Bone marrow (tissue), 2 donors: ENCODE measurements at regions not wholly inside any gene's neighbourhood (a gene's known extent, or its start where the extent isn't known, plus 50 kb on each side); places are given as distances from the start of the nearest gene placed in this dataset.
"Not testable (repeated sequence)": the region's sequence is repeated elsewhere in the genome, so short reads cannot be mapped to it uniquely, and the experiment has no call there.

Source experiments
- DNase-seq, 2 donors: peaks; one replicate each; lab custom pipeline; 2025; lab: John Stamatoyannopoulos, UW

DNA sequence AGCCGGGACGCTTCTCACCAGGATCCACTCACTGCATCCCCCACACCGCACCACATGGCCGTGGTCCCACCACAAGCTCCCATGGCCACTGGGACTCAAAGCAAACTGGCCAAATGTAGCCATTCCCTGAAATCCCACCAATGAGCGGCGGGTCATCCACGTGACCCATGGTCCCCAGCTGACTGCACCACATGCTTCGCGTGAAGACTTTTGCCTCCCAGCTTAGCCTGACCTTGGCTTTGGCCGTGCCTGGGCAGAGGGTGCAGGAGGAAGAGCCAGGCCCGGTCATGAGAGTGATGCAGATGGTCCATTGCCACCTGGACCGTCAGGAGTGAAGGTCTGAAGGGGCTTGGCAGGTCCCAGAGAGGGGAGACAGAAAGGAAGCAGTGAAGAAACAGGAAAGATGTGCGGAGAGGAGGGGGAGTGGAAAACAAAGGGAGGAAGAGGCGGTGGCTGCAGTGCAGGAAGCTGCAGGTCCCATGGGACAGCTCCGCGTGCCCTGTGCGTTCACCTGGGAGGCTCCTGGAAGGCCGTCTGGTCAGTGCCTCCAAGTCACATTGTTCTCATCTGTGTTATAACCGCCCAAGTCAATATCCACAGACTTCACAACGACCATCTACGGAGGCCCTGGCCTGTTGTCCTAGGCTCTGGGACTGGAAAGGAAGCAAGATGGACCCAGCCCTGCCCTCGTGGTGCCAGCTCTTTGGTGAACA, 167.8 kb upstream of the AJAP1 start:
- no peak for DNase-seq

DNA sequence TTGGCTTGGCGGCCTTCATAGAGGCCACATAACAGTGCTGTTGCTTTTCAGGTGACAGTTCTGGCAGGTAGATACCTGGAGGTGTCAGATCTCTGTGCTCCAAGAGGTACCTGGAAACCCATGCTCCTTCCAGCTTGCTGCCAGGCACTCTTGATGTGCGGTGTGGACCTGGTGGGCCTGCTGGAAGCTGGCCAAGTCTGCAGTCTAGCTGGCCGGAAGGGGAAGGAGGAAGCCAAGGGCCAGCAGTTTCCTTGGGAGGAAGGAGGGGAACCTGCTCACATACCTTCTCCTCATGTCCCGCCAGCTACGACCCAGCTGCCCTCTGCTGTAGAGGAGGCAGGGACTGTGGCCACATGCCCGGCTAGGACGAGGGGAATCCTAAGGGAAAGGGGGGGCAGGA, 166.4 kb upstream of the AJAP1 start:
- DNase-seq, result no peak

DNA sequence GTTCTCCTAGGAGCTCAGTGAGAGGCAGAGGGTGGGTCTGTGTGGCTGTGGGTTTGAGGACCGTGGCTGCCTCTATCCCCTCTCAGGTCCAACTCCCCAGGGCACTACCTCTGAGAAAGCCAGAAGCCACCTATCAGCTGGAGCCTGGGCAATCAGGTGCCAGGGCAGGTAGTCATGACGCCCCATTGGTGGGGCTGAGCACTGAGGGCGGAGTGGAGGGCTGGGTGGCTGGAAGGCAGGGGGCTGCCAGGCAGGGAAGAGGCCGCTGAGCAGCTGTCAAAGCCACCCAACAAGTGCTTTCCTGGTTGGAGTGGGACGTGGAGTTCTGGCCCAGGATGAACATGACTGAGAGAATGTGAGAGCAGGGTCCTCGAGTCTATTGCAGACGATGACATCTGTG, 164.9 kb upstream of the AJAP1 start:
- DNase-seq, result no peak

DNA sequence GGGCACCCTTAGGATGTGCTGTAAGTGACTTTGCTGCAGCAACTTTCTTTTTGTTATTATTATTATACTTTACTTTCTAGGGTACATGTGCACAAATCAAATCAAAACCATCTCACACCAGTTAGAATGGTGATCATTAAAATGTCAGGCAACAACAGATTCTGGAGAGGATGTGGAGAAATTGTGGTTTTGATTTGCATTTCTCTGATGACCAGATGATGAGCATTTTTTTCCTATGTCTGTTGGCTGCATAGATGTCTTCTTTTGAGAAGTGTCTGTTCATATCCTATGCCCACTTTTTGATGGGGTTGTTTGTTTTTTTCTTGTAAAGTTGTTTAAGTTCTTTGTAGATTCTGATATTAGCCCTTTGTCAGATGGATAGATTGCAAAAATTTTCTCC, 164.4 kb upstream of the AJAP1 start:
- DNase-seq, result not testable (repeated sequence)

DNA sequence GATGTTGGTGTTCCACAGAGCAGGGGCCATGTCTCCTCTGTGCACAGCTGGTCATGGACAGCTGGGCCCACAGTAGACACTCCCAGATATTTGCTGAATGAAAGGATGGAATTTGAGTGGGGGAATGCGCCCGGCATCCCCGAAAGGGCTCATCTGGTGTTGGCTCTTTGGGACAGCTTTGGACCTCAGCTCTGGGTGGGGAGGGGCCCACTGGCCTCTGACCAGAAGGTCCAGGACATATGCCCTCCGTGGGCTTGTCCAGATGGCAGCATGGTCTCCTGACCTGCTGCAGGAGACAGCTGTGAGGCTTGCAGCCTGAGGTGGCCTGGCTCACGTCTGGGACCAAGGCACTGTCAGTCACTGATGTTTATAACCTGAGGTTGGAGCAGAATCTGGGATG, 160.4 kb upstream of the AJAP1 start:
- no peak for DNase-seq

DNA sequence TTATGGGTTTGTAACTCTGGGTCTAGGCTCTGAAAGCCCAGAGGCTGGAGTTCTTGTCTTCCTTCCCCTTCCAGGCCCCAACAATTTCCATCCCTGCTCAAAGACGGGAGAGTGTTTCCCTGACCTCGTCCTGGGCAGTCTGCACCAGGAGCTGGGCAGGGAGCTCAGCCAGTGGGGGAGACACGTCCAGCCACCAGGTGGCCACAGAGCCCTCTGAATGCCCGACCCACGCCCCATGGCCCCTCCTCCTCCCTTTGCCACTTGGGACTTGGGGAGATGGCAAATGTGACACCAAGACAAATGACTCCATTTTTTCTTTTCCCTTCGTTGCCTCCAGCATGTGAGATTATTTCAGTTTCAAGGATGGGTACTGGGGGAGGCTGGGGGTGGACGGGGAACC, 159.9 kb upstream of the AJAP1 start:
- DNase-seq, result no peak

DNA sequence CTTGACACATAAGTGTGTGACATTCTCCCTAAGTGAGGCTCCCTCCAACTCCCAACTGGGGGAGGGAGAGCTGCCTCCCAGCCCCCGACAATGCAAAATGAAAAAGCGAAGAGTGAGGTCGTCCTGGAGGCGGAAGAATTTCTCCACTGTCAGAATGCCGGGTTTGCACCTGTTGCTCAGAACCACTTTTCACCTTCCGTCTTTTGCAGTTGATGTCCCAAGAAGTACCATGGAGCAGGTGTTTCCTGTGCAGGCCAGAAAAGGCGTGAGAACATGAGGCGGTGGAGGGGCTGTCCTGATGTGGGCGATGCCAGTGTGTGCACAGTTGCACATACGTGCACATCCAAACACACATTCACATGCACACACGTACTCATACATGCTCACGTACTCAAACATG, 158.6 kb upstream of the AJAP1 start:
- DNase-seq, result no peak

DNA sequence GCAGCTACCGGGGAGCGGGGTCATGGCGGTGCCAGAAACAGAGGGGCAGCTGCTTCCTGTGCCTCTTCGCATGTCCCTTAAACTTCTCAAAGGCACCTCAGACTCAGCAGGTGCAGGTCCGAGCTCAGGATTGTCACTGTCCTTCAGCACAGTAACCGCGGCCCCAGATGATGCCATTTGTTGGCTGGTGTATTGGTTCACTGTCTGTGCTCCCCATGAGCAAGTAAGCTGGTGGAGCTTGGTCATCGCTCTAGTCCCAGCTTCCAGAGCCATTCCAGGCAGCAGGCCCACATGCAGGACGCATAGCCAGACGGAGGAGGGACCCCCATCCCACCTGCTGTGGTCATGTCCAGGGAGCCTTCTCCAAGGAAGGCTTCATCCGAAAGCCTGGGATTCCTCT, 154.0 kb upstream of the AJAP1 start:
- no peak for DNase-seq

DNA sequence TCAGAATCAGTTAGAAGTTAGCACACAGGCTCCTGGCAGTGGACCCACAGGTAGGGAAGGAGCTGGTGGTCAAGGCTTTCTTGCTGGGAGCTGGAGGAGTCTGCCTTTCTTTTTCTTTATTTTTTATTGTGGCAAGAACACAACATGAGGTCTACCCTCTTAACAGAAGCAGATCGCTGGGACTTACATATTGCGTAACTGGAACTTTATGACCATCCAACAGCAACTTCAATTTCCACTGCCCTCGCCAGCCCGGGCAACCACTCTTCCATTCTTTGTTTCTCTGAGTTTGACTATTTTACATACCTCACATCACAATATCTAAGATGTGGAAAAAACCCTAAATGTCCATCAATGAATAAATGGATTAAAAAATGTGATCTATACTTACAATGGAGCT, 147.8 kb upstream of the AJAP1 start:
- DNase-seq, result no peak

DNA sequence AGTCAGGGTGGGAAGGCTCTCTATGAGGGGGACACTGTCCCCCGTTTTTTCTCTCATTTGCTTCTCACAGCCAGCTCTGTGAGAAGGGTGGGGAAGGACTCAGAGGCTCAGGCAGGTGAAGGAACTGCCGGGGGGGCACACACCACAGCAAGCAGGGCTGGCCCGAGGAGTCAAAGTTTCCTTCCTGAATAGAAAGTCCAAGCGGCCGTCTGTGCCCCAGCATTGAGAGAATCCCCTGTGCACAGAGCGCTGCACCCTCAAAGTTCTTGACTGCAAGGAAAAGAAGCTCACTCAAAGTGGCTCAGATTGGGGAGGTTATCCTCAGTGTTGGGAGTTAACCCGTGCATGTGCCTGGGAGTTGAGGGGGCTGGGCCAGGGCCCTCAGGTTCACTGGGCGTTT, 145.2 kb upstream of the AJAP1 start:
- no peak for DNase-seq

DNA sequence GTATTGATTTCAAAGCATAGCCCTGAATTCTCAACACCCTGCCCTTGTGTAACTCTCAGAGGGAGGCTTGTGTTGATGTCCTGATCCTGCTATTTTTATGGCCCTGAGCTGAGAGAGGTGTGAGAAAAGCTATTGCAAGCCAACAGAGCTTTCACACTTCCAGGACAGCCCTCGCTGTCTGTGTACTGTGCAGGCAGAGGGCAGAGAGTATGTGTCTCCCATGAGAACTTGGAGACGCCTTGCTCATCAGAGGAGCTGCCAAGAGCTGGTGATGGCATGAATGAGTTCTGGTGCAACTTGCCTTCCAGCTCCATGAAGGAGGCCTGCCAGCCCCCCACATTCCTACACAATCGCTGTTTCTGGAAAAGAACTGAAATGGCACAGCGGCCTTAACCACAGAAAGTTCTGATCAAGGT, 144.1 kb upstream of the AJAP1 start:
- DNase-seq, result no peak

DNA sequence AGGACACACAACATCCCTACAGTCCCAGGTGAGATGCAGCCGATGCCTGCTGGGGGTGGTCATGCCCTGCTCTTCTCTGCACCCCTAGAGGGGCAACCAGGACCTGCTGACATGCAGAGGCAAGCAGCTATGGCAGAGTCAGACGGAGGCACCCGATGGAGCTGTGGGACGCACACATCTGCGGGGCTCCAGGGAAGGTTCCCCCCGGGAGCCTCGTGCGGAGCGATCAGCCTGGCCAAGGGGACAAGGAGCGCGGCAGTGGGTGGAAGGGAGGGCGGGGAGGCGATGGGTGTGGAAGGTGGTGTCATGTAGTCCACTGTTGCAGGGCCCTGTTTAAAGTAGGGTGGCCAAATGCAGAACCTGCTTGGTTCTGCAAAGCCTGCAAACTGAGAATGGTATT, 143.0 kb upstream of the AJAP1 start:
- DNase-seq, result no peak

DNA sequence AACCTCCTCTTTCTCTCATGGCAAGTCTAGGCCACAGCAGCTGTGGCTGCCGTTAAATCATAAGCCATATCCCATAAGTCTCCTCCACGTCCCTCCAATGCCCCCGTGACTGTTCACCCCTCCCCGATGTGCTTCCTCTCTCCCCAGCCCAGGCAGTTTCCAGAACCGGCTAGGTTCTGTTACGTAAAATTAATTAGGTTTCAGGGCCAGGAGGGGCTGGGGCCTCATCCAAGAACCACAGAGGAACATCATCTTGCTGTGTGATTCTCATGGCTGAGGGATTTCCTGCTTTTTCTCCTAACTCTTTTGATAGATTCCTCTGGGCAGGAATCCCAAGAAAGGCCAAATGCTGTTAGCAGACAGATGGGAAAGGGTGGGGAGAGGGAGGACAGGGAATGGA, 141.8 kb upstream of the AJAP1 start:
- no peak for DNase-seq

DNA sequence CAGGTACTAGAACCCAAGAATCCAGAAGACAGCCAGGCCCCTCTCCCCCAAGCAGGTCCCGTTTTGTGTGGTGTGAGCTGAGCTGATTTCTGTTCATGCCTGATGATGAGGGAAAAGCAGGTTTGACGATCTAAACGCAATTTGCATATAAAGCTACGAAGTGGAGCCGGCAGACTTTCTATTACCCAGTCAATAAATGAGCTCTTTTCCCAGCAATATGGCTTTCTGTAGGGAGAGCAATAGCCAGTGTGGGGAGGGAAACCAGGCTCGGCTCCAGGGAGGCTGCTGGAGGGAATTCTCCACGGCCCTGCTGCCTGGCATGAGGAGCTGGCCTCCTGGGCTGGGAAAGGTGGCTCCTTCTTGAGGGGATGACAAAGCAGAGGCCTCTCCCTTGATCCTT, 140.7 kb upstream of the AJAP1 start:
- no peak for DNase-seq

DNA sequence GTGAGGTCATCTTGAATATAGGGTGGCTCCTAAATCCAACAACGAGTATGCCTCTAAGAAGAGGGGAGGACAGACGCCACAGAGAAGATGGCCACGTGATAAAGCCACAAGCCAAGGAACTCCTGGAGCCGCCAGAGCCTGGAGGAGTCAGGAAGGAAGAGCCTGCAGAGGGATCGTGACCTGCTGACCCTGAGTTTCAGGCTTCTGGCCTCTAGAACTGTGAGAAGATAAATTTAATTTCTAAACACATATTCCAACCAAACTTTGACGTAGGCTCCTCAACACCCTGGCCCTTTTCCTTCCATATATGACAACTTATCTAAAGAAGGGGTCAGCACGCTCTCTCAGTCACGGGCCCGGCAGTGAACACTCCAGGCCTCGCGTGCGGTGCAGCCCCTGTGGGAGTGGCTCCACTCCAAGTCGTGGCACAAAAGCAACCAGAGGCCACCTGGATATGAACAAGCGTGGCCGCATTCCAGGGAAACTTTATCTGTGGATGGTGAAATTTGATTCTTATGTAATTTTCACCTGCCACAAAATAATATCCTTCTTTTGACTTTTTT, 138.6 kb upstream of the AJAP1 start:
- no peak for DNase-seq

DNA sequence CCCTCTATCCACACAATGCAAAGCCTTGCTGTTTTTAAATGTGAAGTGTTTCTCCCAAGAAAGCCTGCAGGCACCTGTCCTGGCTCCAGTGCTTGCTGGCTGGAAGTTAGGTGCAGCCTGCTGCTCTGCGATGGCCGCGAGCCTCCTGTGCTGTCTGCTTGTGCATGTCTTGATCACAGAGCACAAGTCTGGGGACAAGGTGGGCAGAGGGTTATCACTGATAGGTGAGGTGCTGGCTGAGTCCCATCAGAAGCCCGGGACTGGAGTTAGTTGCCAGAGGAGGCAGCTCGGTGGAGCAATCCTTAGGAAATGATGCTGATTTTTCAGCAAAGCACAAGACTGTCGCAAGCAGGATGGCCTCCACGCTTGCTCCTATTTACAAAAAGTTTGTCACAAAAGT, 137.8 kb upstream of the AJAP1 start:
- DNase-seq, result no peak

DNA sequence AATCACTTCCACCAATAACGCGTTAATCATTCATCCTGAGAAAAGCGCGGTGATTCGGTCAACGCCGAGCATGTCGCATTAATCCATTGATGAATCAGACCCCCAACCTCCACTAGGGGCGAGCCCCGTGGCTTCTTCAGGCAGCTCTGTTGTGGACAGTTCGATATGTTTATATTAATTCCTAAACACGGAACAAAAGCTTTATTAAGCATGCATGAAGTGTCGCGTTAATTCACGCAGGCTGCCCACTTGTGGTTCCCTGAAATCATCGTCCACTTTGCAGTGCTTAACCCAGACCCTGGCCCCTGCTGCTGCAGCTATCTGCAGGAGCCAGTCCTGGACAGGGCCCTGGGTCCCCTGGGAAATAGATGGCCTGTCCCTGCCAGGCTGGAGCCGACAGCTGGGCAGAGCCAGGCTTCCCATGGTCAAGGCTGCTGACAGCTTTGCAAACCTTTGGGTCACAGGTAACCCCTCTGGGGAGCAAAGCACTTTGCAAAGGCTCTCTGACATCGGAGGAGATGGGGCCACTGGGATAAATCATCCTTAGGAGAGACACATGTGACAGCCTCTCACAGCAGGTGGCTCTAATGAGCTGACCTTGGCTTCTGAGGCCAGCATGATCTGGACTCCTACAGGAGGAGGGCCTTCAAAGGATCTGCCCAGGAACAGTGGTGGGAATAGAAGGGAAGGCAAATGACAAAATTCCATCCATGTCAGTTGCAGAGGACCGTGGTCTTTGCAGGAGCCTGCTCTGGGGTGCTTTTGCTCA, 137.0 kb upstream of the AJAP1 start:
- no peak for DNase-seq

DNA sequence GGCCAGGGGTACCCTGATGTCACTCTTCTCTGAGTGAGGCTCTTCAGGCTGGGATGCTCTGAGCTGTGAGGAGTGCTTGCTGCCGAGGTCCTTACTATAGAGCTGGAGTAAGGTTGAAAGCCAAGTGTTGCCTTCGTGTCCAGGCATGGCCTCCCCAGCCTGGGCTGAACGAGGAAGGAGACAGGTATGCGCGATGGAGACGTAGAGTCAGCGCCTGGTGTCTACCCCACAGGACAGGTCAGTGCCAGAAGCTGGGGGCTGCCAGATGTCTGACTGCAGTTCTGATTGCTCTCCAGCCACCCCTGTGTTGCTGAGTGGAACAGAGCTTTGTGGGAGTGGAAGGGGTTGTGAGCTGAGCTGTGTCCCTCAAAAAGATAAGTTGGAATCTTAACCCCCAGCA, 135.8 kb upstream of the AJAP1 start:
- DNase-seq, result no peak

DNA sequence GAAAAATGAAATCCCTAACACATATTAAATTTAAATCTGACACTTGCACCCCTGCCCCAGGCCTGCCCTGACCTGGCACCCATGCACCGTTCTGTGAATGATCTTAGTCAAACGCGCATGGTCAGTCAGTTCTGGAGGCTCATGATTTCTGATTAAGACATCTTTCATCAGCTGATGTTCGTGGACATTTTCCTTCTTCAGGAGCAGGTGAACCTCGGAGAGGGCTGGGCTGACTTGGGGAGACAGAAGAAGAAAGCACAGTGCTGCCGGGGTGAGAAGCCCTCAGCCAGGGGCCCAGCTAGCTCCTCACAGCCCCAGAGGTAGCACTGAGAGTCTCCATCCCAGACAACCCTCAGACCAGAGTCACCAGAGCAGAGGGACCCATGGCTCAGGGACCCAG, 134.5 kb upstream of the AJAP1 start:
- no peak for DNase-seq

DNA sequence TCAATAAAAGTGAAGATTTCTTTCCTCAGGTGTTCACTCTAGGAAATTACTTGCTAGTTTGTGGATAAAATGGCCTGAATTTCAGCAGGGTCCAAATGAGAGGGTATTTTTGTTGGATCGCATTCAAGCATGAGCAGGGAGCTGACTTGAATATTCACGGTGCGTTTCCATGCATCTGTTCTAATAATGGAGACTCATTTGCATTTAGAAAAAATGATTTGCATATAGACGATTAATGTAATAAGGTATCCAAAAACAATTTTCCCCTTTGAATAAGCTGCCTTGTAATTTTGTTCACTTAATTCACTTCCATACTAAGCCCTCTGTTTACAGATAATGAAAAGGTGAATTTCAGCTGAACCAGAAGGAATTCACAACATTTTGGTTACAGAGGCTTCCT, 130.9 kb upstream of the AJAP1 start:
- no peak for DNase-seq

DNA sequence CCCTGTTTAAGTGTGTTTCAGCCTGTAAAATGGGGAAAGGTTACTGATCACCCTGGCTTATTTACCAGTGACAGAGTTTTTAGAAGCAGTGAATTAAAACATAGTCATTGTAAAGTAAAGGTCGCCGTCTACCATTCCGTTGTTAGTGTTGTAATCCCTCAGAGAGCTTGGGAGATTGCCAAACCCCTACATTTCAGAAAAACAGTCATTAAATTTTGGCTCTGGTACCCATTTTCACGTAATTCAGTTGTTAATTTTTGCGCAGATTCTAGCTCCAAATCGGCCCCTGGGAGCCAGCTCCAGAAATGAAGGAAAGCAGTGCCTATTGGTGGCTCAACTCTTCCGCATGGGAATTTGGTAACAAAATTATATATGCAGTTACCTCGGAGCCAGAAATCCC, 127.7 kb upstream of the AJAP1 start:
- DNase-seq, result no peak

DNA sequence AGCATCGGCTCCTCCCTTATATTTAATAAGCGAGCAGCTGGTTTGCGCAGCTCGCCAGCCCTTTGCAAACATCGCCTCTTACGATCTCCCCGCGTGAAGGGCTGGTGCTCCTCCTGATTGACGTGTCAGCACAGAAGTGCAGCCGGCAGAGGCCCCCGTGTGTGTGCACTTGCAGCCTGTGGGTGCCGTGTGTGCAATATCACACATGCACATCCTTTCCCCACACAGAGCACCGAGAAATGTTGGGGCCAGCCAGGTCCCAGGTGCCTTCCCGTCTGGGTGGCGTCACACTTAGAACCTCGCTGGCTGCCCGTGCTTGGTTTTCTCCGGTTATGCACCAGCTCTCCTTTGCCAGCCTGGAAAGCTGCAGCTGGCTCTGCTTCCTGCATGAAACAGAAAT, 126.6 kb upstream of the AJAP1 start:
- DNase-seq, result no peak

DNA sequence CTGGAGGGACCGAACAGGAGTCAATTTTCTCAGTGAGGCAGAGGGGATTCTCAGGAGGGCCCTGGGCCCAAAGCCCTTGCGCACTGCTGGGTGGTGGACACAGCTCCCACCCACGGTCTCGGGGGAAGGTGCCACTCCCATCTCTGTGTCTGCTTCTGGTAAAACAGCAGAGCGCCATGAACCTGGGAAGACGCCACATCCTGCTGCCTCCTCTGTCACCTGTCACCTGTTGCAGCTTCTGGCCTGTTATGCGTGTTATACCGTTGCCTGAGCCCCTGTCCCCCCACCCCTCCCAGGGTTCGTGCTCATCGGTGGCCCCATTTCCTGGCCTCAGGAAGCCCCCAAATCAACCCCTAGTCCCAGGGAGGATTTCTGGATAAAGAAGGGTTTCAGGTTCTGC, 125.8 kb upstream of the AJAP1 start:
- DNase-seq, result no peak
